Activated T-helper 1 cell treated with anti-CD3 and anti-CD28 coated beads, Interleukin-2, amount 50 U/mL, for 16 hours (primary cell): ENCODE measurements at regions not wholly inside any gene's neighbourhood (a gene's known extent, or its start where the extent isn't known, plus 50 kb on each side); places are given as distances from the start of the nearest gene placed in this dataset.

Source experiments
- DNase-seq, 2 donors: peaks; one replicate each; pipeline ENCODE4 v3.0.0-alpha.2; 2020; ENCODE audit warnings: low read depth in 1 of 2, low spot score in 1 of 2

GRCh38 chr1:240021709-240022108 is 70.0 kb upstream of the FMN2 start:
- no peak for DNase-seq

GRCh38 chr1:240027059-240027462 is 64.6 kb upstream of the FMN2 start:
- no peak for DNase-seq

GRCh38 chr1:240029418-240029817 is 62.3 kb upstream of the FMN2 start:
- no peak for DNase-seq

GRCh38 chr1:240030236-240030635 is 61.4 kb upstream of the FMN2 start:
- no peak for DNase-seq

GRCh38 chr1:240031009-240031408 is 60.7 kb upstream of the FMN2 start:
- no peak for DNase-seq

GRCh38 chr1:240031414-240031813 is 60.3 kb upstream of the FMN2 start:
- DNase-seq: no peak

GRCh38 chr1:240033406-240033805 is 58.3 kb upstream of the FMN2 start:
- DNase-seq: no peak

GRCh38 chr1:240036526-240036925 is 55.2 kb upstream of the FMN2 start:
- DNase-seq: no peak
